ENCODE measurements at regions not wholly inside any gene's neighbourhood (a gene's known extent, or its start where the extent isn't known, plus 50 kb on each side); places are given as distances from the start of the nearest gene placed in this dataset.

DNA sequence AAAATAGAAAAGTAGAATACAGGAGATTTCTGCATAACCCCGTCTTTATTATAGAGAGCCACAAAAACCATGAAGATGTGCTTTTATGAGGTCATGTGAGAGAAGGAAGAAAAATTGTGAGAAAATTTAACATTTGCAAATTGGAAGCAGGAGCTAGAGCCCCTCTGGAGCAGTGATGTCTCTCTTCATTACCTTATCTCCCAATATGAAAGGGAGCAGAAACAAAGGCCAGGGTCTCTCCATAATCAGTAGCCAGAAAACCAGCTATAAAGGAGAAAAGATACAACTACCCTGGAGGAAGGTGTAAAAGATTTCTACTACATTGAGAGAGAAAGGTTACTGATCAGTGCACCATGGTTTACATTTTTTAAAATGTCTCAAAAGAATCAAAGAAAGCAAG, 53.2 kb upstream of the ITGA1 start:
- H3K4me1 ChIP-seq (ENCODE audit: control insufficient read depth, insufficient read depth, low read length) = no peaks in the 10 kb centered on the region
- no peaks in the 10 kb centered on the region for H3K27me3 ChIP-seq (ENCODE audit: control insufficient read depth, insufficient read depth, low read length, poor library complexity, severe bottlenecking)
- no peaks in the 10 kb centered on the region for H3K36me3 ChIP-seq (ENCODE audit: control insufficient read depth, insufficient read depth, low read length)
- no peaks in the 10 kb centered on the region for H3K4me1 Mint-ChIP-seq
- no peaks in the 10 kb centered on the region for H3K36me3 Mint-ChIP-seq (ENCODE audit: low read depth)
- DNase-seq = no peak
- WGBS, 2 experiments (ENCODE audit: insufficient coverage in 1 of 2, insufficient read length in 1 of 2) = 100% methylated on average over 1 of the region's 1 CpG; no CpG with 5 or more reads in 1 of the 2 experiments
- no peak overlapping the region for H3K9ac ChIP-seq (ENCODE audit: extremely low read depth, low read length, poor library complexity, severe bottlenecking)
- H3K27ac Mint-ChIP-seq = no peak overlapping the region
- no peaks in the 10 kb centered on the region for H3K27me3 Mint-ChIP-seq (ENCODE audit: insufficient read depth)
- H3K4me3 Mint-ChIP-seq = no peak overlapping the region
- no peak overlapping the region for H3K4me3 ChIP-seq (ENCODE audit: low read length)
- H3K9me3 Mint-ChIP-seq = peaks cover 5% of the 10 kb centered on the region
- TF ChIP-seq, protein P1, sequence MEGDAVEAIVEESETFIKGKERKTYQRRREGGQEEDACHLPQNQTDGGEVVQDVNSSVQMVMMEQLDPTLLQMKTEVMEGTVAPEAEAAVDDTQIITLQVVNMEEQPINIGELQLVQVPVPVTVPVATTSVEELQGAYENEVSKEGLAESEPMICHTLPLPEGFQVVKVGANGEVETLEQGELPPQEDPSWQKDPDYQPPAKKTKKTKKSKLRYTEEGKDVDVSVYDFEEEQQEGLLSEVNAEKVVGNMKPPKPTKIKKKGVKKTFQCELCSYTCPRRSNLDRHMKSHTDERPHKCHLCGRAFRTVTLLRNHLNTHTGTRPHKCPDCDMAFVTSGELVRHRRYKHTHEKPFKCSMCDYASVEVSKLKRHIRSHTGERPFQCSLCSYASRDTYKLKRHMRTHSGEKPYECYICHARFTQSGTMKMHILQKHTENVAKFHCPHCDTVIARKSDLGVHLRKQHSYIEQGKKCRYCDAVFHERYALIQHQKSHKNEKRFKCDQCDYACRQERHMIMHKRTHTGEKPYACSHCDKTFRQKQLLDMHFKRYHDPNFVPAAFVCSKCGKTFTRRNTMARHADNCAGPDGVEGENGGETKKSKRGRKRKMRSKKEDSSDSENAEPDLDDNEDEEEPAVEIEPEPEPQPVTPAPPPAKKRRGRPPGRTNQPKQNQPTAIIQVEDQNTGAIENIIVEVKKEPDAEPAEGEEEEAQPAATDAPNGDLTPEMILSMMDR (conservative IDR thresholded peaks at IDR 0.05) = no peak
- no peak overlapping the region for H3K27ac ChIP-seq (ENCODE audit: low read depth, low read length)
- H3K9me3 ChIP-seq (ENCODE audit: control insufficient read depth, low read length) = no peaks in the 10 kb centered on the region

DNA sequence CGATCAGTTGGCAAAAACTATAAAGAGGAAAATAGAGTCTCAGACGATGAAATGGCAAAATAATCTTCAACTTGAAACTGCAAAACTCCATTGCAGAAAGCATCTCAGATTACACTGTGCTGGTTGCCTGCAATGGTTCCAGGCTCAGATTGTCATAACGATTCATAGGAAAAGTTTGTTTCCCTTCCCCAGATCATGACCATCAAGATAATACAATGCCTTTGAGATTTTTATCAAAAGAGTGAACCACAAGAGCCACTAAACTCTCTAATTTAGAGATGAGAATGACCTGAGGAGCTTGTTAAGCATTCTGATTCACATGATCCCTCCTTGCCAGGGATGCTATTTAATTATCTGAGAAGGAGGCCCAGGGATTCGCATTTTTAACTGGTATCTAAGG, 52.6 kb upstream of the ITGA1 start:
- no peak for DNase-seq
- Mint-ChIP-seq H3K27ac (no peak overlapping the region), H3K27me3 (ENCODE audit: insufficient read depth) (no peaks in the 10 kb centered on the region), H3K4me3 (no peak overlapping the region), H3K36me3 (ENCODE audit: low read depth) (no peaks in the 10 kb centered on the region), H3K9me3 (peaks cover 5% of the 10 kb centered on the region), H3K4me1 (no peaks in the 10 kb centered on the region)
- TF ChIP-seq, protein P1 (conservative IDR thresholded peaks at IDR 0.05) = no peak
- H3K27me3 ChIP-seq (ENCODE audit: control insufficient read depth, insufficient read depth, low read length, poor library complexity, severe bottlenecking) = no peaks in the 10 kb centered on the region
- H3K9me3 ChIP-seq (ENCODE audit: control insufficient read depth, low read length) = no peaks in the 10 kb centered on the region
- H3K4me3 ChIP-seq (ENCODE audit: low read length) = no peak overlapping the region
- H3K27ac ChIP-seq (ENCODE audit: low read depth, low read length) = no peak overlapping the region
- no peaks in the 10 kb centered on the region for H3K4me1 ChIP-seq (ENCODE audit: control insufficient read depth, insufficient read depth, low read length)
- no peak overlapping the region for H3K9ac ChIP-seq (ENCODE audit: extremely low read depth, low read length, poor library complexity, severe bottlenecking)
- H3K36me3 ChIP-seq (ENCODE audit: control insufficient read depth, insufficient read depth, low read length) = no peaks in the 10 kb centered on the region
- 88 to 90% methylated on average over 4 of the region's 4 CpGs for WGBS, 2 experiments (ENCODE audit: insufficient coverage in 1 of 2, insufficient read length in 1 of 2)
